Cardiac muscle cell (in vitro differentiated cells and primary cell): ENCODE measurements at regions not wholly inside any gene's neighbourhood (a gene's known extent, or its start where the extent isn't known, plus 50 kb on each side); places are given as distances from the start of the nearest gene placed in this dataset.
A peak's percentile ranks its signal among the peaks of the same experiment; 100 is the strongest.

ENCODE experiments used
- DNase-seq, 2 donors: peaks; one replicate each; pipeline versions ENCODE4 v3.0.0 to v3.0.0-alpha.2; 2010 to 2017; ENCODE audit warnings: low read depth in 1 of 2, low spot score in 1 of 2
- H3K27ac ChIP-seq: fragments of 200-600 bp; sonication (generic); 2 replicates; pipeline ENCODE4 v1.5.1; 2016
- H3K27me3 ChIP-seq: fragments of 200-600 bp; sonication (generic); 2 replicates; pipeline ENCODE4 v1.6.0; 2016; ENCODE audit warnings: control low read depth
- H3K36me3 ChIP-seq: fragments of 200-600 bp; sonication (generic); 2 replicates; pipeline ENCODE4 v1.5.1; 2016; ENCODE audit warnings: control low read depth
- H3K4me1 ChIP-seq: fragments of 200-600 bp; sonication (generic); 2 replicates; pipeline ENCODE4 v1.8.1; 2017; ENCODE audit warnings: low read depth, mild to moderate bottlenecking, mixed run types
- H3K4me3 ChIP-seq: fragments of 200-600 bp; sonication (generic); 2 replicates; pipeline ENCODE4 v1.5.1; 2016; ENCODE audit warnings: mild to moderate bottlenecking
- H3K9me3 ChIP-seq: fragments of 200-600 bp; sonication (generic); 2 replicates; pipeline ENCODE4 v1.5.1; 2017; ENCODE audit warnings: low read depth, mild to moderate bottlenecking, control low read depth
- TF ChIP-seq, protein P1 (sequence below): IDR thresholded peaks from 2 replicates; pipeline ENCODE4 v1.5.1; 2012; ENCODE audit warnings: low read depth, mild to moderate bottlenecking, low read length

DNA sequence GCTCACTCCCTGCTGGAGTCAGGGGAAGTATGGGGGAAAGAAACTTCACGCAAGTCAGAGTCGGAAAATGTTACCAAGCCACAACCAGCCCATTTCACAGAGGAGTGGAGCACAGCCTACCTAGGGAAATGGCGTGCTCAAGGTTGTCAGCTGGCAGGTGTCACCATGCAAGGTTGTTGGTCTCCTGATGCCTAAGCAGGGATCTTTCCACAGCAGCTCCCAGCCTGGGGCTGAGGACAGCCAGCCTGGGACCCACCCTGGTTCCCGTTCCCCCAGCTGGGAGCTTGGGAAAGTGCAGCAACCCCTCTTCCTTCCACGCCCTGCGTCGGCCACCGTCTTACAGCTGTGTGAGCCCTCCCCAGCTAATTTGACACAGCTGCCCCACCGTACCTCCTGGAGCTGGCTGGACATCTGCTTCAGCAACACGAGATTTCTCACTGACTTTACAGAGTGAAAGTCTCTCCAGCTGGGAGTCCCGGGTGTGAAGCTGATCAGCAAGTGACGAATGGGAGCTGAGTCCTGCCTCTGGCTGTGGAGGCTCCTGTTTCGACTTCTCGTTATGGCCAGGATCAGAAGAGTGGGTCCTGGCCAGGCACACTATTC lies 224.6 kb upstream of the RAB4A start:
- Histone ChIP-seq H3K9me3 (no peaks in the 10 kb centered on the region), H3K4me1 (no peaks in the 10 kb centered on the region), H3K27ac (no peak overlapping the region), H3K4me3 (no peak overlapping the region), H3K36me3 (no peaks in the 10 kb centered on the region), H3K27me3 (no peaks in the 10 kb centered on the region)
- DNase-seq, result no peak
- TF ChIP-seq, protein P1, sequence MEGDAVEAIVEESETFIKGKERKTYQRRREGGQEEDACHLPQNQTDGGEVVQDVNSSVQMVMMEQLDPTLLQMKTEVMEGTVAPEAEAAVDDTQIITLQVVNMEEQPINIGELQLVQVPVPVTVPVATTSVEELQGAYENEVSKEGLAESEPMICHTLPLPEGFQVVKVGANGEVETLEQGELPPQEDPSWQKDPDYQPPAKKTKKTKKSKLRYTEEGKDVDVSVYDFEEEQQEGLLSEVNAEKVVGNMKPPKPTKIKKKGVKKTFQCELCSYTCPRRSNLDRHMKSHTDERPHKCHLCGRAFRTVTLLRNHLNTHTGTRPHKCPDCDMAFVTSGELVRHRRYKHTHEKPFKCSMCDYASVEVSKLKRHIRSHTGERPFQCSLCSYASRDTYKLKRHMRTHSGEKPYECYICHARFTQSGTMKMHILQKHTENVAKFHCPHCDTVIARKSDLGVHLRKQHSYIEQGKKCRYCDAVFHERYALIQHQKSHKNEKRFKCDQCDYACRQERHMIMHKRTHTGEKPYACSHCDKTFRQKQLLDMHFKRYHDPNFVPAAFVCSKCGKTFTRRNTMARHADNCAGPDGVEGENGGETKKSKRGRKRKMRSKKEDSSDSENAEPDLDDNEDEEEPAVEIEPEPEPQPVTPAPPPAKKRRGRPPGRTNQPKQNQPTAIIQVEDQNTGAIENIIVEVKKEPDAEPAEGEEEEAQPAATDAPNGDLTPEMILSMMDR, result no peak

DNA sequence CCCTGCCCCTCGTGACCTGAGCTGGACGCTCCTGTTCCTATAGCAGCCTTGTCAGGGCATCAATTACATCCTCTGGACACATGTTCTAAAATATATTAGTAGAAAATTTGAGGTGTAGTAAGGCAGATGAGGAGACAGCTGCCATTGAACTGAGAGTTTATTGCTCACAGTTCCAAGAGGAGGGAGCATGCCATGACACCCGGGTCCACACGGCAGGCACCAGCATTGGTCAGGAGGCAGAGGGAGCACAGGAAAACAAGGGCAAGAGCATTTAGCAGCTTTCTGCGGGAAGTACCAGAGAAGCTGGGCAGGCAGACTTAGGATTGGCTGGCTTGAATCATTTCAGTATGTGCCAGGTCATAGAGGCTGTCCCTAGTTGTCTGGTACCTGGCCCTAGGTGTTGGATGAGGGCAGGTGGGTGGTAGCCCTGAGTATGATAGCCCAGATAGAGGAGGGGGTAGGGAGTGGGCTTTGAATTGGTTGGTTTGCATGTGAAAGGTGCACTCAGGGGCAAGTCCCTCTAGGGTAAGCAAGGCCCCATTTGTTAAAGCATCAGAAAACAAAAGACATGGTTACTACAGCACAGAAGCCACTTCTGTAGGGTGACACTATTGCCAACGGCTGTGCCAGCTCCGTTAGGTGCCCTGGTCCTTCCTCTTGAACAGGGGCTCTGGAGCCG lies 223.6 kb upstream of the RAB4A start:
- DNase-seq, result no peak
- no peaks in the 10 kb centered on the region for H3K27me3 ChIP-seq
- H3K36me3 ChIP-seq, result no peaks in the 10 kb centered on the region
- H3K4me3 ChIP-seq, result no peak overlapping the region
- H3K9me3 ChIP-seq, result no peaks in the 10 kb centered on the region
- TF ChIP-seq, protein P1, result no peak
- H3K4me1 ChIP-seq, result no peaks in the 10 kb centered on the region
- H3K27ac ChIP-seq, result no peak overlapping the region

DNA sequence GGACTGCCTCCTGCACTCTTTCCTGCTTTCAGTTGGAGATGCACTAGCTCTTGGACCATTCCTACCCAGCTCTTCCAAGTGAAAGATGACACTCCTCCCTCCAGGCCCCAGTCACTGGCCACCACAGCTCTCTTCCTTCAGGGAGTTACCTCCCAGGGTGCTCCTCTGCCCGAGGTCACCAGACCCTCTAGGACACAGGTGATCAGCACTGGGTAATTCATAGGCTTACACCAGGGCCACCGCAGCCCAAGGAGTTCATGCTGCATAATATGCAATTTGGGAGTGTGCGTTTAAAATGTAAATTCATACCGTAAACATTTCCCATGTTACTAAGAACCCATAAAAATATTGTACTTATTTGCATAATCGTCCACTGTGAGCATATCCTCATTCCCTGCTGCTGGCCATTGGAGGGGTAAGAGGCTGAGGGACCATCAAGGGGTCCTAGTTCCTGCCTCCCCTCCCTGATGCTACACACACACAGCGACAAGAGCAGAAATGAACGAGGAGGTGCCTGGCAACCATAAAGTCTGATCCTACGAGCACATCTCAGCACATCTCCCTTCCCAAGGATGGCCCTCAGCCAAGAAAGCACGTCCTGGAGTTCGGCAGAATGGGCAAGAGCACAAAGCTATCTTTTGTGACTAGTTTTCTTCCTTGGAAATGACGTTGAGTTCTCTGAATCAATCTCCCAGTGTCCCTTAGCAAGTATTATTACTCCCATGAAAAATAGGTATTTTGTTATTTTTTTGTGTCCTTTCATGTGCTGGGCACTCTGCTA lies 222.9 kb upstream of the RAB4A start:
- TF ChIP-seq, protein P1, result no peak
- no peak overlapping the region for H3K27ac ChIP-seq
- no peaks in the 10 kb centered on the region for H3K36me3 ChIP-seq
- no peaks in the 10 kb centered on the region for H3K27me3 ChIP-seq
- peak in 1 of 2 donors; percentile 33 for DNase-seq
- H3K4me3 ChIP-seq, result no peak overlapping the region
- no peaks in the 10 kb centered on the region for H3K9me3 ChIP-seq
- no peaks in the 10 kb centered on the region for H3K4me1 ChIP-seq

DNA sequence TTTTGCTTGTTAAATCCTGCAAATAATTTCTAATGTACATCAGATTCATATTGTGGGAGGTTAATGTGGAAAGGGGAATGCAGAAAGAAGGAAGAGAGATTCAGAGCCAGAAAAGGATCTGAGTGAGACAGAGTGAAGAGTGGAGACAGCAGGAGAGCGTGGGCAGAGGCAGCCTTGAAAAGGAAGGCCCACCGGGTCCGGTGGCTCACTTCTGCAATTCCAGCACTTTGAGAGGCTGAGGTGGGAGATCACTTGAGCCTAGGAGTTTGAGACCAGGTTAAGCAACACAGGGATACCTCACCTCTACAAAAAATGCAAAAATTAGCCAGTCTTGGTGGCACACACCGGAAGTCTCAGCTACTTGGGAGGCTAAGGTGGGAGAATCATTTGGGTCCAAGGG lies 222.0 kb upstream of the RAB4A start:
- TF ChIP-seq, protein P1, result no peak
- H3K36me3 ChIP-seq, result no peaks in the 10 kb centered on the region
- no peak overlapping the region for H3K4me3 ChIP-seq

DNA sequence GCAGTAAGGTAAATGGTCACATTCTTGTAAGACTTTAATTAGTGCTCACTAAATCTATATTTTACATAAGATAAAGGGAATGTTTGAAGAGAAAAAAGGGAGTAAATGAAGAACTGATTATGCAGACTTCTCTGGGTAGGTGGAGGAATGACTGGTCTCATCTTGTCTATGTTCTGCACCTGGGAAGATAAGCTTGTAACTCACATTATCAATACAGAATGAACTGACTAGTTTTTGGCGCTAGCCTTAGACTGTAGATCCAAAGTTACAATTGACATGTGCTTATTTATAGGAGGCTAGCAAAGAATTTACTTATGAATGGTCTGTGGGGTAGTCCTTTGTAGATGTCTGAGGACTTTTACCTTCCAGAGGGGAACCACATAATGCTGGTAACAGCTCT lies 214.9 kb upstream of the RAB4A start:
- no peak for DNase-seq
- Histone ChIP-seq H3K4me1 (no peaks in the 10 kb centered on the region), H3K27me3 (no peaks in the 10 kb centered on the region), H3K27ac (no peak overlapping the region), H3K36me3 (no peaks in the 10 kb centered on the region), H3K4me3 (no peak overlapping the region), H3K9me3 (no peaks in the 10 kb centered on the region)
- TF ChIP-seq, protein P1, result no peak

More for the DNA sequence above, 222.0 kb upstream of the RAB4A start:
- Histone ChIP-seq H3K27me3 (no peaks in the 10 kb centered on the region), H3K4me1 (no peaks in the 10 kb centered on the region), H3K9me3 (no peaks in the 10 kb centered on the region), H3K27ac (no peak overlapping the region)
- no peak for DNase-seq
